Fibroblast of skin of abdomen (primary cell): ENCODE measurements at regions not wholly inside any gene's neighbourhood (a gene's known extent, or its start where the extent isn't known, plus 50 kb on each side); places are given as distances from the start of the nearest gene placed in this dataset.
A peak's percentile ranks its signal among the peaks of the same experiment; 100 is the strongest.

Experiments
- DNase-seq: peaks from one replicate; pipeline ENCODE4 v3.0.0-alpha.2; 2013

- no peak for DNase-seq
Observed at GRCh38 chr14:97271451-97271960, 474.3 kb downstream of the VRK1 start.

GRCh38 chr14:97273540-97273939, 476.4 kb downstream of the VRK1 start:
- no peak for DNase-seq

- no peak for DNase-seq
Observed at GRCh38 chr14:97274626-97275025, 477.4 kb downstream of the VRK1 start.

GRCh38 chr14:97275276-97275675, 478.1 kb downstream of the VRK1 start:
- DNase-seq, result no peak

- no peak for DNase-seq
Observed at GRCh38 chr14:97276573-97276972, 479.4 kb downstream of the VRK1 start.

- no peak for DNase-seq
Observed at GRCh38 chr14:97277711-97278110, 480.5 kb downstream of the VRK1 start.

GRCh38 chr14:97280526-97280925, 483.3 kb downstream of the VRK1 start:
- DNase-seq, result peak; percentile 21

GRCh38 chr14:97281741-97282140, 484.6 kb downstream of the VRK1 start:
- DNase-seq, result no peak

- DNase-seq, result no peak
Observed at GRCh38 chr14:97282210-97283004, 485.2 kb downstream of the VRK1 start.

GRCh38 chr14:97283005-97283403, 485.8 kb downstream of the VRK1 start:
- no peak for DNase-seq

GRCh38 chr14:97283426-97283825, 486.2 kb downstream of the VRK1 start:
- DNase-seq, result no peak

GRCh38 chr14:97283841-97284240, 486.7 kb downstream of the VRK1 start:
- no peak for DNase-seq

- no peak for DNase-seq
Observed at GRCh38 chr14:97287956-97288355, 490.8 kb downstream of the VRK1 start.

- DNase-seq, result no peak
Observed at GRCh38 chr14:97290065-97290464, 492.9 kb downstream of the VRK1 start.

- no peak for DNase-seq
Observed at GRCh38 chr14:97290977-97291376, 493.8 kb downstream of the VRK1 start.

- peak; percentile 14 for DNase-seq
Observed at GRCh38 chr14:97293659-97294058, 496.5 kb downstream of the VRK1 start.

GRCh38 chr14:97295108-97295710, 498.0 kb downstream of the VRK1 start:
- DNase-seq, result no peak

- DNase-seq, result no peak
Observed at GRCh38 chr14:97296176-97296575, 499.0 kb downstream of the VRK1 start.

- DNase-seq, result no peak
Observed at GRCh38 chr14:97297100-97297499, 499.9 kb downstream of the VRK1 start.

GRCh38 chr14:97298331-97298730, 501.1 kb downstream of the VRK1 start:
- DNase-seq, result no peak

GRCh38 chr14:97298736-97299135, 501.6 kb downstream of the VRK1 start:
- no peak for DNase-seq

- DNase-seq, result no peak
Observed at GRCh38 chr14:97299661-97300060, 502.5 kb downstream of the VRK1 start.

GRCh38 chr14:97301931-97302559, 504.9 kb downstream of the VRK1 start:
- DNase-seq, result no peak
